ENCODE measurements at regions not wholly inside any gene's neighbourhood (a gene's known extent, or its start where the extent isn't known, plus 50 kb on each side); places are given as distances from the start of the nearest gene placed in this dataset.
A peak's percentile ranks its signal among the peaks of the same experiment; 100 is the strongest.
"Not testable (repeated sequence)": the region's sequence is repeated elsewhere in the genome, so short reads cannot be mapped to it uniquely, and the experiment has no call there.

DNA sequence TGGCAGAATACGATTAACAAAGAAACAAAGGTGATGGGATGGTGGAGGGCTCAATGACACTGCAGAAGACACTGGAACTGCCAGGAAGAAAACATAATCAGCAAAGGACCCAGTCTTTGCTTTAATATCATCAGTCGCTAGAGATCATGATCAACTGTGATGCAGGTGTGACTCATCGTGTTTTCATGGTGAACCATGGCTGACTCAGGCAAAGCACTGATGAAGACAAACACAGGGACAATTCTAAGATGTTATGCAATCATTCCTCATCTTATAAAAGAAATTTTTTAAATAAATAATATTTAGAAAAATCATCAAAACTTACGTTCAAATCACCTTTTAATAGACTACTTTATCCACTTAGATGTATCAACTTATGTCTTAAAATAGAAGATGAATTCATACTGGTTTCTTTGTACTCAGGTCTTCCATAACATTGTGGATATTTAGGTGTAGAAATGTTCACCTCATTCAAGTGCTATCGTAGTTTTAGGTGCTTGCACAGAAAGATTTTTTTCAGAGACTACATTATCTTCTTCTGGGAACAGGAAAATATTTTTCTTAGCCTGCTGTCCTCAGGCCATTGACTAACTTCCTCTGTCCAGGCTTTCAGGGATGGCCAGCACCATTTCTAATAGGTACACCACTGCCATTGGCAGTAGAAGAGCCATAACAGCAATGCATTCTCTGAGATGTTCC lies 673.4 kb upstream of the MEF2C start:
- no peak for DNase-seq (ENCODE audit: low read depth, low spot score)
- in situ Hi-C loops (cut with HindIII; ENCODE audit: low pct_unique_long_range_greater_than_20kb, low sequenced_read_pairs) = no loop called here

DNA sequence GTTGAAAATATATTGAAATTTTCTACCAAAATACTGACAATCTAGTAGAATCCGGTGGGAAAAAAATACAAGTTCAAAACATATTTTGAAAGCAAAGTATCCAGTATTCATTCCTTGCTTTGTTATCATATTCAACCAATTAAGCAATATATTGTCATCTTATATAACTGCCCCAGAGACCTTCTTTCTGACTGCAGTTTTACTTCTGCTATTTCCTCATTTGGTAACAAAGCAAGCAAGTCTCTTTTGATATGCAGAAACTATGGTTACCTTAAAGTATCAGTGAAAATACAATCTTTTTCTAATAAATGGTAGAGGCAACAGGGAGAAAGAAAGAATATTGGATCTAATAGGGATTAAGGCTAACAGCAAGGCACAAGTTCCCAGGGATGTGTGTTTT lies 663.7 kb upstream of the MEF2C start:
- in situ Hi-C loops (cut with HindIII; ENCODE audit: low pct_unique_long_range_greater_than_20kb, low sequenced_read_pairs) = no loop called here
- DNase-seq (ENCODE audit: low read depth, low spot score) = no peak

DNA sequence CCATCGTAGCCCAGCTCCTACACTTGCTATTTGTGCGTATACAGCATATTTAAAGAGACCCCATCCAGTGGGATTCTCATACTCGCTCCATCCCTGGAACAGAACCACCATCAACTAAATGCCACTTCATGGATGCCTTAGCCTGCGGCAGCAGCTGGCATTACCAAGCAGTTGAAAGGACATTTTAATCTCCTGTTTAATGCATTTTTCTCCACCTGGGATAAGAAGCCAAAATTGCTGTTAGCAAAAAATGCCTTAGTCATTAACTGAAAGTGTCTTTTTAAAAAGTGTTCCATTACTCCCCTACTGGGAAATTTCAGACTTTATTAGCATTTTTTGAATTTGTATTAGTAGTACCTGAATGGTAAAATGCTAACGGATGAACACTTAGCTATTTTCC lies 662.6 kb upstream of the MEF2C start:
- no peak for DNase-seq (ENCODE audit: low read depth, low spot score)
- in situ Hi-C loops (cut with HindIII; ENCODE audit: low pct_unique_long_range_greater_than_20kb, low sequenced_read_pairs) = no loop called here

DNA sequence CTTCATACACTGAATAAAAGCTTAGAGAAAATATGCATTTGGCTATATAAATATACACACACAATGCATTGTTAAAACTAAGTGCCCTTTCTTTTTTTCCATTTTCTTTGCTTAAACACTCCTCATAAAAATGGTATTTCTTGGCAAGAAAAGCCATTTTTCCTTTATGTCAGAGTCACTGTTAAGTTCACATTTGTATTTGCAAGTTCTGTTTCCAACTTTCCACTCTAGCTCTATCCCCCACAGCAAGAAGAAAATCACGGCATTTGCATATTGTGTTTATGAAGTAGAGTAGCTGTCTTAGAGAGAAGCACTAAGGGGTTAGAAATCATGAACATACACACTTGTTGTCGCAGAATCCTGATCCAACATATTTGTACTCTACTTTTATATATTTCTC lies 662.1 kb upstream of the MEF2C start:
- no peak for DNase-seq (ENCODE audit: low read depth, low spot score)
- in situ Hi-C loops (cut with HindIII; ENCODE audit: low pct_unique_long_range_greater_than_20kb, low sequenced_read_pairs) = no loop called here

DNA sequence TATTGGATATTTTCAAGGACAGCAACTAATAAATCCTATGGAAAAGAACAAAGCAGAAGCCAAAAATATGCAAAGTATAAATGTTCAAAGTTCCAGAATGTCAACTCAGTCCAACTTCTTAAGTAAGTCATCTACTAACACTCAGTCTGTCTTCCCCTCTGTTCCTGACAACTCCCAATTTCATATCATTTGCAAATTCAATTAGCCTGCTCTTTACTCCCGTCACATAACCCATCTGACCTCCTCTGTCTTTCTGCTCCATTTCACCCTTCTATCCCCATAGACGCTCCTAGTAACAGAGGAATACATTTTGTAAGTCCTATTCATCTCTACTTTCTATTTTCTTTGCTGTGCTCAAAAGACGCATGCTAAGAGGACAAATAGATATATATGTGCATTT lies 659.8 kb upstream of the MEF2C start:
- in situ Hi-C loops (cut with HindIII; ENCODE audit: low pct_unique_long_range_greater_than_20kb, low sequenced_read_pairs) = no loop called here
- no peak for DNase-seq (ENCODE audit: low read depth, low spot score)

DNA sequence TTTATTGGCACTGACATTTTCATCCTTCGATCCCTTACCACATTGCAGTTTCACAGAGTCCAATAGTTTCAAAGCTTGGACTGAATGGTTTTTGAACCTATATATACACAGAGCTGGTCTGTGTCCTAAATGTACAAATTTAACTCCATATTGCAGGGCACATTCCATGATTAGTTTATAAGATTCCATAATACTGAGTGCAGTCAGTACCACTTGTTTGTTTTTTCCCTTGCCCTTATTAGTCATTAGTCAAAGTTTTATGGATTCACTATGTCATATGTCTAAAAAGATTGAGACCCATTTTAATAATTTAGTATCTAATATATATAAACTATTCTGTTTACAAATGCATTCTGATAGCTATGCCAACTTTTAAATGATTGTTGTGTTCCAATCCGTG lies 654.8 kb upstream of the MEF2C start:
- in situ Hi-C loops (cut with HindIII; ENCODE audit: low pct_unique_long_range_greater_than_20kb, low sequenced_read_pairs) = no loop called here
- no peak for DNase-seq (ENCODE audit: low read depth, low spot score)

DNA sequence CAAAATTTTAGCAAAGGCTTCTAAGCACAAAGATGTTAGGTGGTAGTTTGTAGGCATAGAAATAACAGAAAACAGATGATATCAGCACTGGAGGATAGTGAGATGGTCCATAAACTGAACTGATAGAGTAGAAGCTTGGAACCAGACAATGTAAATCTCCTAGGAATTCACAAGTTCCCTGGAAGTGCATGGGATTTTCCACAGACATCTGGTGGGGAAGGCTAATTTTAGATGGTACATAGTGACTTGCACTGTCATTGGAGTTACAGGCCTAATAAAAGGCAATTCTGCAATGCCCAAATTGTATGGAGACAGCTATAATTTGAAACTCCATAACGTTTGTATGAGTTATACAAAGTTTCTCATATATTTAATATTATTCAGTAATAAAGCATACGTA lies 653.0 kb upstream of the MEF2C start:
- no peak for DNase-seq (ENCODE audit: low read depth, low spot score)
- in situ Hi-C loops (cut with HindIII; ENCODE audit: low pct_unique_long_range_greater_than_20kb, low sequenced_read_pairs) = no loop called here

DNA sequence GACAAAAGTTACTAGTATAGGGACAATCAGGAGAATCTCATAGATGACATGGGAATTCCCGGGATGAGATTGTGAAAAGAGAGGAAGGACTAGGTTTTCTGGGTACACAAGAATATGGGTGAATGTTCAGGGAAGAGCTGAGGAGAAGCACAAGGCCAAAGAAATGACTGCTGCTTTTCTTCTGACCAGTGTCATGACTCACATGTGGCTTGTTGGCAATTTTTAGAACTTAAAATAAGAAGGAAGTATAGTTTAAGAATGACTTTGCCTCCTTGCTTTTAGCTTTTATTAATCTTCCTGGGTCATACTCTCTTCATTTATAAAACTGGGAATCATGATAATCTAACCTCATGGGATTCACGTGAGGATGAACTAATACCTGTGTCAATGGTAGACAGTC lies 652.4 kb upstream of the MEF2C start:
- in situ Hi-C loops (cut with HindIII; ENCODE audit: low pct_unique_long_range_greater_than_20kb, low sequenced_read_pairs) = no loop called here
- DNase-seq (ENCODE audit: low read depth, low spot score) = no peak

DNA sequence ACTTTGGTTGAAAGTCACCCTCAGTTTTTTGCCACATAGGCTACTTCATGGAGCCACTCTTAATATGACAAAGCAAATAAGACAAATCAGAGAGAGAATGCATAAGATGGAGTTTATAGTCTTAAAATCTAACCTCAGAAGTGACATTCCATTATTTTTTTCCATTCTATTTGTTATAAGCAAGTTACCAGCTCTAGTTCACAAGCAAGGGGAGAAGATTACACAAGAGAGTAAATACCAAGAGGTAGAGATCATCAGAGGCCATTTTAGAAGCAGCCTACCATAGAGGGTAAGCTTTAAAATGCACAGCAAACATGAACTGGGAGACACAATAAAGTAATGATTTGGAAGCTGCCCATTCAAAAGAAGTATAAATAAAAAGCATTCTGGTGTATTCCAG lies 651.3 kb upstream of the MEF2C start:
- no peak for DNase-seq (ENCODE audit: low read depth, low spot score)
- in situ Hi-C loops (cut with HindIII; ENCODE audit: low pct_unique_long_range_greater_than_20kb, low sequenced_read_pairs) = no loop called here

DNA sequence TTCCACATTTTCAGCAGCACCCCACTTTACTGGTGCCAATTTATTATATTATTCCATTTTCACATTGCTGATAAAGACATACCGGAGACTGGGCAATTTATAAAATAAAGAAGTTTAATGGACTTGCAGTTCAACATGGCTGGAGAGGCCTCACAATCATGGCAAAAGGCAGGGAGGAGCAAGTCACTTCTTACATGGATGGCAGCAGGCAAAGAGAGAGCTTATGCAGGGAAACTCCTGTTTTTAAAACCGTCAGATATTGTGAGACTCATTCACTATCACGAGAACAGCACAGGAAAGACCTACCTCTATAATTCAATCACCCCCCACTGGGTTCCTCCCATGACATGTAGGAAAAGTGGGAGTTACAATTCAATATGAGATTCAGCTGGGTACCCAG lies 641.8 kb upstream of the MEF2C start:
- in situ Hi-C loops (cut with HindIII; ENCODE audit: low pct_unique_long_range_greater_than_20kb, low sequenced_read_pairs) = no loop called here
- DNase-seq (ENCODE audit: low read depth, low spot score) = no peak

DNA sequence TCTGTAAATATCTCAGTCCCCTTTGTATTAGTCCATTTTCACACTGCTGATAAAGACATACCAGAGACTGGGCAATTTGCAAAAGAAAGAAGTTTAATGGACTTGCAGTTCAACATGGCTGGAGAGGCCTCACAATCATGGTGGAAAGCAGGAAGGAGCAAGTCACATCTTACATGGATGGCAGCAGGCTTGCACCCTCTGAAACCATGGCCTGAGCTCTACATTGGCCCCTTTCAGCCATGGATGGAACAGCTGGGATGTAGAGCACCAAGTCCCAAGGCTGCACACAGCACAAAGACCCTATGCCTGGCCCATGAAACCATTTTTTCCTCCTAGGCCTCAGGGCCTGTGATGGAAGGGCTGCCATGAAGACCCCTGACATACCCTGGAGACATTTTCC lies 640.9 kb upstream of the MEF2C start:
- DNase-seq (ENCODE audit: low read depth, low spot score); in situ Hi-C loops (cut with HindIII; ENCODE audit: low pct_unique_long_range_greater_than_20kb, low sequenced_read_pairs): not testable (repeated sequence)

DNA sequence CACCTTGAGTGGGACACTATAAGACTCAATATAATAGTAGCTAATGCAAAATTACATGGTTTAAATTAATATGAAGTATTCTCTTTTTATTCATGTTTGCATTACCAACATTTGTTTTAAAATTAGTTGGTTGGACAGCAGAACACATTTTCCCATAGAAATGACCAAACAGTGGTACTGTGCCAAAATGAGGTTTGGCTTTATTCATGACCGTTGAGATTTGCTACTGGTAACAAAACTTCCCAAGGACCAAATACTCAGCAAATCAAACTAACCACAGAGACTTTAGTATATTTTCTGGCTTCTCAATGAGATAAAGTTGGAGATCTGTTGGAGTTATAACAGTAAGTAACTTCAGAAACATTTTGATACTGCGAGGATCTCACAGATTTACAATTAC lies 637.8 kb upstream of the MEF2C start:
- in situ Hi-C loops (cut with HindIII; ENCODE audit: low pct_unique_long_range_greater_than_20kb, low sequenced_read_pairs) = no loop called here

DNA sequence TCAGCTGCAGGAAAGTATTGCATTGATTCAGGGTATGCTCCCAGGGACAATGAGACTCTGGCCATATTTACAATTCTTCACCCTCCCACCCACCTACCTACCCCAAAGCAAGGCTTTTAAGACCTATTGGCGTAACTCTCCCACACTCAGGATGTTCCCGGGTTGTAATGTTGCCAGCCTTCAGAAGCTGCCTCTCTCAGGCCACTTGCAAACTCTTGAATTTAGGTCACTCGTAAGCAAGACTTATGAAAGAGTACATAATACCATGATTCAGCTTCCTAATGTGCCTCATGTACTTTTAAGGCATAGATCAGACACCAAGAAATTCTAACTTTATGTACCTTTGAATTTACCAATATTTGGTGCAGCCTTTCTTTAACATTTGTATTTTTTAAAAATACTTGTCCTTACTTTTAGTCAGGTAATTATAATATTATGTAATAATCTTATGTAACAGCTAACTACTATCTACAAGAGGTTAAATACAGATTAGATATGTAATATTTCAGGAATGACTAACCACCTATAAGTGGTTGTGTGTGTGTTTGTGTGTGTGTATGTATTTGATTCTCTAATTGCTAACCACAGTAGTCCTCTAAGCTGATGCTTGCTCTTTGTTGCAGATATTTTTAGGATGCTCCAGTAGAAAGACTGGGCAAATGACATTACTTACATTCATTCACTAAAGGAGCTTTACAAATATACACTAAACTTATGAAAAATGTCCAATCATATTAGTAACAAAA lies 630.5 kb upstream of the MEF2C start:
- in situ Hi-C loops (cut with HindIII; ENCODE audit: low pct_unique_long_range_greater_than_20kb, low sequenced_read_pairs) = no loop called here

More for the DNA sequence above, 637.8 kb upstream of the MEF2C start:
- DNase-seq (ENCODE audit: low read depth, low spot score) = no peak

DNA sequence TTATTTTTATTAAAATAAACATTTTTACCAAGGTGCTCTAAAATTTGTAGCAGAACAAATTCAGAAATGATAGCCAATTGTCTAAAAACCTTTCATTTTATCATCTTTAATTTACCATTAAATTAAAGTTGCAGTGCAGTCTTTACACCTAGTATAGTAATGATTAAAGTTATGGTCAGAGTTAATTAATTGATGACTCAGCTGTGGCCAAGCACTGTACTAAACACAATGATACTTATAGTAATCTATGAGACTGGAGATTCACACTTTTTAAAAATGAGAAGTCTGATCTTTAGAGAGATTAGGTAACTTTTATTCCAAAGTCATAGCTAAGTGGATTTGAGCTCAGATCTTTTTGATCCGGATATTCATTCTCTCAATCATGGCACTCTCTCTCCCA lies 621.1 kb upstream of the MEF2C start:
- in situ Hi-C loops (cut with HindIII; ENCODE audit: low pct_unique_long_range_greater_than_20kb, low sequenced_read_pairs) = no loop called here
- DNase-seq (ENCODE audit: low read depth, low spot score) = no peak

More for the DNA sequence above, 630.5 kb upstream of the MEF2C start:
- no peak for DNase-seq (ENCODE audit: low read depth, low spot score)

DNA sequence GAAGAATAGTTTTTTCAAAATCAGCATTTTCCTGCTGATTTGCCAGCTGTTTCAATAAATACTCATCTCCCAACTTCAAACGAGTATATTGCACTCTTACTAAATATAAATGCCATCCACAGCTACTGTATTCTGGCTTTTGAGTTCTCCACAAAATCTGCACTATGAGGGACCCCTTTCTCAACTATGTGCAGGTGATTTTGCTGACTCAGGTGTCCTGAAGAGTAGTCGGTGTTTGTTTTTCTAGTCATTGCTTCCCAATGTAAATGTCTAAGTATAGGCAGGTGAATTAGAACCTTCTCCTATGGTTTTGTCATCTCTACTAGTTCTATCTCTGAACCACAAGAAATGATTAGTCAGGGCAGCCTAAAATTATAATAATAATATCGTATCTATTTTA lies 616.8 kb upstream of the MEF2C start:
- no peak for DNase-seq (ENCODE audit: low read depth, low spot score)

DNA sequence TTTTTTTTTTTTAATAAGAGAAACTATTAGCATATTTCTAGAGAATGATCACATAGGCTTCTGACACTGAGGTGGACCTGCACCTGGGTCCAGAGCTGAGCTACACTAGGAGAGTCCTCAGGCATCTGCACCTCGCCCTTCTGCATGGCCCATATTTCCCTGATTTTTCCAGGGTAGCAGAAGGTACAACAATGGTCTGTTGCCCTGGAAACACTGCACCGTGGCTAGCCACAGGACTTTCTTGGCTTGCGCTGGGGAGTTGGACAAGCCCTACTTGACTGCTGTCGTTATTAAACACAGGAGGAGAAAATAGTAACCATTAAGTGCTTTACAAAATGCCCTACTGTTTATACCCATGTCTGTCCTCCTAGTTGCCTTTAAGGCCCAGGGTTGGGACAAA lies 615.7 kb upstream of the MEF2C start:
- DNase-seq (ENCODE audit: low read depth, low spot score) = peak; percentile 27
- in situ Hi-C loops (cut with HindIII; ENCODE audit: low pct_unique_long_range_greater_than_20kb, low sequenced_read_pairs) = no loop called here

More for the DNA sequence above, 616.8 kb upstream of the MEF2C start:
- in situ Hi-C loops (cut with HindIII; ENCODE audit: low pct_unique_long_range_greater_than_20kb, low sequenced_read_pairs) = no loop called here

DNA sequence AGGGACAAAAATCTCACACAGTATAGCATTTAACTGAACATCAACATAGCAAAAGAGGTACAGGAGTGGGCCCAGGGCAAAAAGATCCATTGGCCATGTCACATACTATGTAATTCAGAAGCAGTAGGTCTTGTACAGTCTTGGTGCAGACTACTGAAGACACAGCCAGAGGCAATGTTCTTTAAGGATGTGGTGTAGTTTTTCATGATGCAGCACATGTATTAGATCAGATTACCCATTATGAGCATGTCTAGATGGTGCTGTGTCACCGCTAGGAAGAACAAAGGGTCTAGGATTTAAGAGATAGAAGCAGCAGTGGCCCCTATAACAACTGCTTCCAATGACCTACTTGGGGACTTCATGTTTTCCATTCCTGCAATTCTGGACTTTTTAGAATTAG lies 610.4 kb upstream of the MEF2C start:
- no peak for DNase-seq (ENCODE audit: low read depth, low spot score)
- in situ Hi-C loops (cut with HindIII; ENCODE audit: low pct_unique_long_range_greater_than_20kb, low sequenced_read_pairs) = no loop called here

DNA sequence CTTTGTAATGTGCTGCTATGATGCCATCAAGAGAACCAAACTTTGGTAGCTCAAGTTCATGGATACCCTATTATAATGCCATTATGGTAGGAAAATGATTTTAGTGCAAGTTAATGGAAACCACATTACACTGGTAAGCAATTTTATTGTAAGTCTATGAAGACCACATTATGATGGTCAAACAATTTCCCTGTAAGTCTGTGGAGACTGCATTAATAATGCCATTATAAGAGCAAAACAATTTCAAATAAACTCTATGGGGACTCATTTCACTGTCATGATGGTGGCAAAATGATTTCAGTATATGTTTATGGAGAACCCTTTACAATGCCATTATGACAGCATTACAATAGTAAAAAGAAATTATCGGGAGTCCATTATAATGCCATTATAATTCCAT lies 602.0 kb upstream of the MEF2C start:
- in situ Hi-C loops (cut with HindIII; ENCODE audit: low pct_unique_long_range_greater_than_20kb, low sequenced_read_pairs) = no loop called here
- DNase-seq (ENCODE audit: low read depth, low spot score) = no peak

DNA sequence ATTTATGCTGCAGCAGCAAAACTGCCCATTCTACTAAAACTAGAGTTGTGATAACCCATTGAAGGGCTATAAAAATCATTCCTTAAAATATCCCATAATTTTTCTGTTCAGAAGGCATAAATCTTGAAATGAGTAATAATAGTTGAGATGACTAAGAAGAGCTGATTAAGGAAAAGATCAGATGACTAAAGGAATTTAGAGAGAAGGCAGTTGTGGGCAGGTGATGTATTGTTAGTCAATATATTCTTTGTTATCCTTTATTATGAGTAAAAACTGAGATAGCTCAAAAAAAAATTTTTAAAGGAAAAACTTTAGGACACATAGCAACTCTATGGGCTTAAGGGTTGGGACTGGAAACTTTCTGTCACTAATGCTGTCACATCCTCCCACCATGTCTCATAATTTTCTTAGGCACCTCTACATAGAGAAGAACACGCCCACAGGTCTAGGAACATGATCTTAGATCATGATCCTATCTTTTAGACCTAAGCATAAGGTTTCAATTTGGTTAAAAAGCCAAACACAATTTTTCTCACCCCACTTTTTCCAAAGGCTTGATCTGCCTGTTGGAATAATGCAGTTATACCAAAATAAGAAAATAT lies 597.5 kb upstream of the MEF2C start:
- DNase-seq (ENCODE audit: low read depth, low spot score) = no peak
- in situ Hi-C loops (cut with HindIII; ENCODE audit: low pct_unique_long_range_greater_than_20kb, low sequenced_read_pairs) = no loop called here

All from SK-MEL-5 (cell line).